ENCODE measurements at regions not wholly inside any gene's neighbourhood (a gene's known extent, or its start where the extent isn't known, plus 50 kb on each side); places are given as distances from the start of the nearest gene placed in this dataset.

DNA sequence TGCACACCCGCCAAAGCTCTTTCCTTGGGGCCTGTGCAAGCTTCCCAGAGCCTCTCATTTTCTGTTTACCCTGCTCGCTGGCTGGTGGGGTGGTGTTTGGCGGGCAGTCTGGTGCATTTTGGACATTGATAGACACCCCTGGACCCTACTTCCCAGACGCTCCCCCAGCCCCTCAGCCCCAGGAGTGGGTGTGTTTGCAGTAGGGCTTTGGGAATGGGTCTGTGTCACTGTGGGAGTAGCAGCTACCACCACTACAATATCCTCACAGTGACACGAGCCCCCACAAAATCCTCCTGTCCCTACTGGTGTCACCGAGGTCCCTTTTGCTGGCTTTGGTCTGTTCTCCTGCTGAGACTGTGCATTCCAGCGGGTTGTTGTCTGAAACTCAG, 371.3 kb downstream of the TMEM121 start (continued):
- TF ChIP-seq, protein P1, sequence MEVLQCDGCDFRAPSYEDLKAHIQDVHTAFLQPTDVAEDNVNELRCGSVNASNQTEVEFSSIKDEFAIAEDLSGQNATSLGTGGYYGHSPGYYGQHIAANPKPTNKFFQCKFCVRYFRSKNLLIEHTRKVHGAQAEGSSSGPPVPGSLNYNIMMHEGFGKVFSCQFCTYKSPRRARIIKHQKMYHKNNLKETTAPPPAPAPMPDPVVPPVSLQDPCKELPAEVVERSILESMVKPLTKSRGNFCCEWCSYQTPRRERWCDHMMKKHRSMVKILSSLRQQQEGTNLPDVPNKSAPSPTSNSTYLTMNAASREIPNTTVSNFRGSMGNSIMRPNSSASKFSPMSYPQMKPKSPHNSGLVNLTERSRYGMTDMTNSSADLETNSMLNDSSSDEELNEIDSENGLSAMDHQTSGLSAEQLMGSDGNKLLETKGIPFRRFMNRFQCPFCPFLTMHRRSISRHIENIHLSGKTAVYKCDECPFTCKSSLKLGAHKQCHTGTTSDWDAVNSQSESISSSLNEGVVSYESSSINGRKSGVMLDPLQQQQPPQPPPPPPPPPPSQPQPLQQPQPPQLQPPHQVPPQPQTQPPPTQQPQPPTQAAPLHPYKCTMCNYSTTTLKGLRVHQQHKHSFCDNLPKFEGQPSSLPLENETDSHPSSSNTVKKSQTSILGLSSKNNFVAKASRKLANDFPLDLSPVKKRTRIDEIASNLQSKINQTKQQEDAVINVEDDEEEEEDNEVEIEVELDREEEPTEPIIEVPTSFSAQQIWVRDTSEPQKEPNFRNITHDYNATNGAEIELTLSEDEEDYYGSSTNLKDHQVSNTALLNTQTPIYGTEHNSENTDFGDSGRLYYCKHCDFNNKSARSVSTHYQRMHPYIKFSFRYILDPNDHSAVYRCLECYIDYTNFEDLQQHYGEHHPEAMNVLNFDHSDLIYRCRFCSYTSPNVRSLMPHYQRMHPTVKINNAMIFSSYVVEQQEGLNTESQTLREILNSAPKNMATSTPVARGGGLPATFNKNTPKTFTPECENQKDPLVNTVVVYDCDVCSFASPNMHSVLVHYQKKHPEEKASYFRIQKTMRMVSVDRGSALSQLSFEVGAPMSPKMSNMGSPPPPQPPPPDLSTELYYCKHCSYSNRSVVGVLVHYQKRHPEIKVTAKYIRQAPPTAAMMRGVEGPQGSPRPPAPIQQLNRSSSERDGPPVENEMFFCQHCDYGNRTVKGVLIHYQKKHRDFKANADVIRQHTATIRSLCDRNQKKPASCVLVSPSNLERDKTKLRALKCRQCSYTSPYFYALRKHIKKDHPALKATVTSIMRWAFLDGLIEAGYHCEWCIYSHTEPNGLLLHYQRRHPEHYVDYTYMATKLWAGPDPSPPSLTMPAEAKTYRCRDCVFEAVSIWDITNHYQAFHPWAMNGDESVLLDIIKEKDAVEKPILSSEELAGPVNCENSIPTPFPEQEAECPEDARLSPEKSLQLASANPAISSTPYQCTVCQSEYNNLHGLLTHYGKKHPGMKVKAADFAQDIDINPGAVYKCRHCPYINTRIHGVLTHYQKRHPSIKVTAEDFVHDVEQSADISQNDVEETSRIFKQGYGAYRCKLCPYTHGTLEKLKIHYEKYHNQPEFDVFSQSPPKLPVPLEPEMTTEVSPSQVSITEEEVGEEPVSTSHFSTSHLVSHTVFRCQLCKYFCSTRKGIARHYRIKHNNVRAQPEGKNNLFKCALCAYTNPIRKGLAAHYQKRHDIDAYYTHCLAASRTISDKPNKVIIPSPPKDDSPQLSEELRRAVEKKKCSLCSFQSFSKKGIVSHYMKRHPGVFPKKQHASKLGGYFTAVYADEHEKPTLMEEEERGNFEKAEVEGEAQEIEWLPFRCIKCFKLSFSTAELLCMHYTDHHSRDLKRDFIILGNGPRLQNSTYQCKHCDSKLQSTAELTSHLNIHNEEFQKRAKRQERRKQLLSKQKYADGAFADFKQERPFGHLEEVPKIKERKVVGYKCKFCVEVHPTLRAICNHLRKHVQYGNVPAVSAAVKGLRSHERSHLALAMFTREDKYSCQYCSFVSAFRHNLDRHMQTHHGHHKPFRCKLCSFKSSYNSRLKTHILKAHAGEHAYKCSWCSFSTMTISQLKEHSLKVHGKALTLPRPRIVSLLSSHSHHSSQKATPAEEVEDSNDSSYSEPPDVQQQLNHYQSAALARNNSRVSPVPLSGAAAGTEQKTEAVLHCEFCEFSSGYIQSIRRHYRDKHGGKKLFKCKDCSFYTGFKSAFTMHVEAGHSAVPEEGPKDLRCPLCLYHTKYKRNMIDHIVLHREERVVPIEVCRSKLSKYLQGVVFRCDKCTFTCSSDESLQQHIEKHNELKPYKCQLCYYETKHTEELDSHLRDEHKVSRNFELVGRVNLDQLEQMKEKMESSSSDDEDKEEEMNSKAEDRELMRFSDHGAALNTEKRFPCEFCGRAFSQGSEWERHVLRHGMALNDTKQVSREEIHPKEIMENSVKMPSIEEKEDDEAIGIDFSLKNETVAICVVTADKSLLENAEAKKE (CRISPR knock-in tag; IDR thresholded peaks at IDR 0.05), result no peak

- peaks cover 92% of the 10 kb centered on the region for H3K9me3 Mint-ChIP-seq
- H3K36me3 Mint-ChIP-seq (ENCODE audit: low read depth), result peaks cover 29% of the 10 kb centered on the region
- H2AFZ ChIP-seq, result no peak overlapping the region
- peaks cover 1% of the 10 kb centered on the region for H3K27me3 Mint-ChIP-seq (ENCODE audit: insufficient read depth, low read depth, poor library complexity)
- no peak for ATAC-seq
- H3K27ac ChIP-seq (ENCODE audit: low read depth), result no peak overlapping the region
- DNase-seq (ENCODE audit: low spot score), result no peak
- no peaks in the 10 kb centered on the region for H3K9me2 ChIP-seq (ENCODE audit: insufficient read depth)
- no peak overlapping the region for H3K4me3 ChIP-seq
- no peak overlapping the region for H3K4me2 ChIP-seq
- H3K4me1 ChIP-seq (ENCODE audit: insufficient read depth), result no peaks in the 10 kb centered on the region
- no peaks in the 10 kb centered on the region for H3K4me1 Mint-ChIP-seq
- no peak overlapping the region for H3K27ac Mint-ChIP-seq
- no peaks in the 10 kb centered on the region for H3K36me3 ChIP-seq (ENCODE audit: insufficient read depth)
- H3F3A ChIP-seq (replicated peaks; ENCODE audit: low read depth), result no peaks in the 10 kb centered on the region
- H3K79me2 ChIP-seq (replicated peaks; ENCODE audit: insufficient read depth), result no peaks in the 10 kb centered on the region
- H3K27me3 ChIP-seq (ENCODE audit: insufficient read depth), result no peaks in the 10 kb centered on the region
- H3K4me3 Mint-ChIP-seq, result no peak overlapping the region
- H4K20me1 ChIP-seq (replicated peaks; ENCODE audit: insufficient read depth), result no peaks in the 10 kb centered on the region
- no peak for TF ChIP-seq JUNB (IDR thresholded peaks at IDR 0.05; ENCODE audit: unreplicated experiment)
- TF ChIP-seq, protein P1 (CRISPR knock-in tag; IDR thresholded peaks at IDR 0.05), result no peak
- TF ChIP-seq CTCF (conservative IDR thresholded peaks at IDR 0.05; ENCODE audit: low read depth in 2 of 2), result no peak
- TF ChIP-seq POLR2AphosphoS5 (IDR thresholded peaks at IDR 0.05; ENCODE audit: low read depth), result no peak
These were observed 372.2 kb downstream of the TMEM121 start for GRCh38 chr14:105898482-105899010.
